ENCODE measurements at regions not wholly inside any gene's neighbourhood (a gene's known extent, or its start where the extent isn't known, plus 50 kb on each side); places are given as distances from the start of the nearest gene placed in this dataset.
"Not testable (repeated sequence)": the region's sequence is repeated elsewhere in the genome, so short reads cannot be mapped to it uniquely, and the experiment has no call there.

GRCh38 chr16:52296706-52297315 is 250.1 kb downstream of the TOX3 start:
- not testable (repeated sequence) for TF ChIP-seq CTCF (IDR thresholded peaks at IDR 0.05; ENCODE audit: low read depth, low read length); EZH2phosphoT487 (IDR thresholded peaks at IDR 0.05; ENCODE audit: low read depth)
